ENCODE measurements at regions not wholly inside any gene's neighbourhood (a gene's known extent, or its start where the extent isn't known, plus 50 kb on each side); places are given as distances from the start of the nearest gene placed in this dataset.
"Not testable (repeated sequence)": the region's sequence is repeated elsewhere in the genome, so short reads cannot be mapped to it uniquely, and the experiment has no call there.

DNA sequence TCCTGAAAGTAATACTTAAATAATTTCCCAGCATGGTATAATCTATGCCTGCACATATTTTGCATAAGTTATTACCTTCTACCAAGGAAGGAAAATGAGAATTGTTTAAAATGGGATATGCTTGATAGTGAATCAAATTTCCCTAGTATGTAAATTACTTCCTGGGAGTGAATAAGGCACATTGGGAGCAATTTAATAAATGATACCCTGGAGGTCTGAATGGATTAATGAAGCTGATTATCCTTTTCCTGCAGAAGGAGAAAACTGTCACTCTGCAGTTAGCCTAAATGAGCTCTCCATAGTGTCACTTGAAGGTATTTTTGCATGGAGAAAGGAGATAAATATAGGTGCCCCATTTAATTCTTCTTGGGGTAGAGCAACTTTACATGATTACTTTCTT lies 2212.0 kb downstream of the PCDH7 start:
- Histone ChIP-seq H3K9ac (ENCODE audit: insufficient read depth, low read length, poor library complexity, severe bottlenecking) (no peak overlapping the region), H3K4me1 (ENCODE audit: control insufficient read depth in 1 of 2, insufficient read depth in 2 of 2, low read length in 2 of 2) (no peaks in the 10 kb centered on the region), H3K9me3 (replicated peaks in 1 of 2; ENCODE audit: control insufficient read depth in 1 of 2, insufficient read depth in 1 of 2, low read length in 2 of 2) (no peaks in the 10 kb centered on the region), H3K4me2 (replicated peaks; ENCODE audit: extremely low read depth, low read length, poor library complexity, severe bottlenecking) (no peak overlapping the region), H3K79me2 (ENCODE audit: insufficient read depth, low read length) (no peaks in the 10 kb centered on the region), H3K4me3 (replicated peaks in 1 of 3; ENCODE audit: low read depth in 2 of 3, low read length in 3 of 3) (no peak overlapping the region), H4K20me1 (ENCODE audit: insufficient read depth, low read length) (no peaks in the 10 kb centered on the region), H3K27ac (ENCODE audit: low read depth in 1 of 2, low read length in 2 of 2) (no peak overlapping the region), H3K27me3 (ENCODE audit: control insufficient read depth in 2 of 2, insufficient read depth in 2 of 2, low read length in 2 of 2) (no peaks in the 10 kb centered on the region), H2AFZ (ENCODE audit: insufficient read depth, low read depth, low read length, poor library complexity, severe bottlenecking) (no peak overlapping the region), H3K36me3 (replicated peaks in 1 of 2; ENCODE audit: control insufficient read depth in 1 of 2, insufficient read depth in 2 of 2, low read length in 2 of 2) (no peaks in the 10 kb centered on the region)
- Mint-ChIP-seq H3K4me3 (no peak overlapping the region), H3K27ac (no peak overlapping the region), H3K36me3 (no peaks in the 10 kb centered on the region), H3K4me1 (no peaks in the 10 kb centered on the region), H3K9me3 (peaks cover 0 to 3% (median 0%) of the 10 kb centered on the region in 7 donors), H3K27me3 (ENCODE audit: low read depth in 3 of 3) (no peaks in the 10 kb centered on the region)
- intact Hi-C loops (cut with micrococcal nuclease): no loop called here
- no peak for TF ChIP-seq CTCF (IDR thresholded peaks at IDR 0.05)
- no peak for DNase-seq

- H4K20me1 ChIP-seq (ENCODE audit: insufficient read depth, low read length); H2AFZ ChIP-seq (ENCODE audit: insufficient read depth, low read depth, low read length, poor library complexity, severe bottlenecking); H3K27ac ChIP-seq (ENCODE audit: low read depth in 1 of 2, low read length in 2 of 2); H3K36me3 Mint-ChIP-seq; H3K9me3 ChIP-seq (replicated peaks in 1 of 2; ENCODE audit: control insufficient read depth in 1 of 2, insufficient read depth in 1 of 2, low read length in 2 of 2); H3K4me1 ChIP-seq (ENCODE audit: control insufficient read depth in 1 of 2, insufficient read depth in 2 of 2, low read length in 2 of 2); intact Hi-C loops (cut with micrococcal nuclease); H3K27me3 Mint-ChIP-seq (ENCODE audit: low read depth in 3 of 3); H3K36me3 ChIP-seq (replicated peaks in 1 of 2; ENCODE audit: control insufficient read depth in 1 of 2, insufficient read depth in 2 of 2, low read length in 2 of 2); H3K4me2 ChIP-seq (replicated peaks; ENCODE audit: extremely low read depth, low read length, poor library complexity, severe bottlenecking); DNase-seq; H3K27me3 ChIP-seq (ENCODE audit: control insufficient read depth in 2 of 2, insufficient read depth in 2 of 2, low read length in 2 of 2); H3K4me3 Mint-ChIP-seq; H3K9me3 Mint-ChIP-seq; H3K4me1 Mint-ChIP-seq; H3K9ac ChIP-seq (ENCODE audit: insufficient read depth, low read length, poor library complexity, severe bottlenecking); H3K79me2 ChIP-seq (ENCODE audit: insufficient read depth, low read length); H3K27ac Mint-ChIP-seq; H3K4me3 ChIP-seq (replicated peaks in 1 of 3; ENCODE audit: low read depth in 2 of 3, low read length in 3 of 3): not testable (repeated sequence)
These were observed 2219.1 kb downstream of the PCDH7 start for GRCh38 chr4:32939222-32939621.
